Small intestine (tissue), 7 donors: ENCODE measurements at regions not wholly inside any gene's neighbourhood (a gene's known extent, or its start where the extent isn't known, plus 50 kb on each side); places are given as distances from the start of the nearest gene placed in this dataset.
"Not testable (repeated sequence)": the region's sequence is repeated elsewhere in the genome, so short reads cannot be mapped to it uniquely, and the experiment has no call there.

Experiments
- DNase-seq, 2 donors: peaks; one replicate each; pipeline versions ENCODE4 v3.0.0 to v3.0.0-alpha.2; 2013
- FAIRE-seq: peaks from 2 replicates; lab custom pipeline; 2012; peaks lifted over from hg19 to GRCh38; lab: Jason Lieb, UNC
- H3K27ac ChIP-seq, 3 donors: one replicate each; pipeline ENCODE4 v1.5.1; 2013; ENCODE audit warnings: low read length in 2 of 3, mild to moderate bottlenecking in 2 of 3, control low read depth in 1 of 3, inconsistent platforms in 1 of 3, low read depth in 1 of 3, moderate library complexity in 1 of 3
- H3K27me3 ChIP-seq, 3 donors: one replicate each; pipeline ENCODE4 v1.6.1; 2013; ENCODE audit warnings: low read length in 3 of 3, inconsistent platforms in 1 of 3; ENCODE audit not compliant: control insufficient read depth in 3 of 3, insufficient read depth in 3 of 3
- H3K36me3 ChIP-seq, 3 donors: one replicate each; pipeline ENCODE4 v1.6.1; 2013; ENCODE audit warnings: low read length in 3 of 3, inconsistent platforms in 1 of 3, low read depth in 1 of 3, mild to moderate bottlenecking in 1 of 3, moderate library complexity in 1 of 3; ENCODE audit not compliant: control insufficient read depth in 3 of 3, insufficient read depth in 2 of 3
- H3K4me1 ChIP-seq, 3 donors: one replicate each; pipeline ENCODE4 v1.6.1; 2013; ENCODE audit warnings: low read length in 2 of 3, inconsistent platforms in 1 of 3, low read depth in 1 of 3, mild to moderate bottlenecking in 1 of 3, moderate library complexity in 1 of 3; ENCODE audit not compliant: control insufficient read depth in 3 of 3, insufficient read depth in 2 of 3
- H3K4me3 ChIP-seq, 3 donors: one replicate each; pipeline ENCODE4 v1.5.1; 2013; ENCODE audit warnings: low read length in 3 of 3, control low read depth in 1 of 3, inconsistent platforms in 1 of 3, low read depth in 1 of 3, mild to moderate bottlenecking in 1 of 3, moderate library complexity in 1 of 3
- H3K9me3 ChIP-seq, 2 donors: one replicate each; pipeline ENCODE4 v1.6.1; 2013; ENCODE audit warnings: low read depth in 1 of 2, low read length in 1 of 2; ENCODE audit not compliant: control insufficient read depth in 2 of 2, insufficient read depth in 1 of 2
- WGBS, 3 donors: extraction: QIAGEN DNeasy Blood & Tissue Kit; methylation state at CpG; one replicate each; pipeline ENCODE4 v1.1.7; 2013; 5-methylcytosine and 5-hydroxymethylcytosine counted together
- donor health status: healthy with polysubstance abuse.
- donor health status: control.
- donor health status: control.
- donor health status: Bipolar disorder and iron deficiency.
- donor health status: healthy.

- Histone ChIP-seq H3K9me3 (peaks cover 3 to 41% of the 10 kb centered on the region in 2 donors), H3K27ac (no peak overlapping the region), H3K4me1 (no peaks in the 10 kb centered on the region), H3K27me3 (no peaks in the 10 kb centered on the region), H3K4me3 (no peak overlapping the region), H3K36me3 (no peaks in the 10 kb centered on the region)
- DNase-seq = no peak
- 86 to 93% (median 89%) methylated on average over 2 of the region's 2 CpGs for WGBS, 3 donors
- FAIRE-seq = no peak
Measured at GRCh38 chr19:23561341-23561740, 125.7 kb downstream of the ZNF675 start.

- 86 to 93% (median 92%) methylated on average over 2 of the region's 2 CpGs for WGBS, 3 donors
- Histone ChIP-seq H3K4me1 (no peaks in the 10 kb centered on the region), H3K27me3 (no peaks in the 10 kb centered on the region), H3K4me3 (no peak overlapping the region), H3K36me3 (no peaks in the 10 kb centered on the region), H3K9me3 (peaks cover 3 to 35% of the 10 kb centered on the region in 2 donors), H3K27ac (no peak overlapping the region)
- no peak for FAIRE-seq
- no peak for DNase-seq
Measured at GRCh38 chr19:23560051-23560450, 127.0 kb downstream of the ZNF675 start.

GRCh38 chr19:23558541-23558940 lies 128.5 kb downstream of the ZNF675 start:
- H3K36me3 ChIP-seq = no peaks in the 10 kb centered on the region
- no peaks in the 10 kb centered on the region for H3K4me1 ChIP-seq
- H3K9me3 ChIP-seq = peaks cover 3 to 24% of the 10 kb centered on the region in 2 donors
- H3K27ac ChIP-seq = no peak overlapping the region
- no peak for DNase-seq
- WGBS, 3 donors = 59 to 71% (median 70%) methylated on average over 4 of the region's 4 CpGs
- no peak for FAIRE-seq
- H3K27me3 ChIP-seq = no peaks in the 10 kb centered on the region
- no peak overlapping the region for H3K4me3 ChIP-seq

- 81 to 82% (median 81%) methylated on average over 5 of the region's 5 CpGs for WGBS, 3 donors
- Histone ChIP-seq H3K36me3 (no peaks in the 10 kb centered on the region), H3K27ac (no peak overlapping the region), H3K27me3 (no peaks in the 10 kb centered on the region), H3K4me3 (no peak overlapping the region), H3K4me1 (no peaks in the 10 kb centered on the region), H3K9me3 (peaks cover 3 to 23% of the 10 kb centered on the region in 2 donors)
- DNase-seq = no peak
- no peak for FAIRE-seq
Measured at GRCh38 chr19:23557381-23557780, 129.6 kb downstream of the ZNF675 start.

GRCh38 chr19:23554548-23554947 lies 132.5 kb downstream of the ZNF675 start:
- peaks cover 2 to 21% of the 10 kb centered on the region in 2 donors for H3K9me3 ChIP-seq
- whole genome bisulfite sequencing, 3 donors = 73 to 89% (median 84%) methylated on average over 1 of the region's 1 CpG

GRCh38 chr19:23550102-23550501 lies 136.9 kb downstream of the ZNF675 start:
- peaks cover 0 to 19% of the 10 kb centered on the region in 2 donors for H3K9me3 ChIP-seq
- FAIRE-seq, H3K4me3 ChIP-seq, DNase-seq, H3K27me3 ChIP-seq, H3K4me1 ChIP-seq, H3K27ac ChIP-seq, H3K36me3 ChIP-seq: not testable (repeated sequence)
- WGBS, 3 donors = 71 to 84% (median 79%) methylated on average over 2 of the region's 2 CpGs

More at GRCh38 chr19:23554548-23554947, 132.5 kb downstream of the ZNF675 start:
- no peaks in the 10 kb centered on the region for H3K4me1 ChIP-seq
- DNase-seq (no peak), FAIRE-seq (no peak)
- H3K27me3 ChIP-seq = no peaks in the 10 kb centered on the region
- H3K27ac ChIP-seq = no peak overlapping the region
- H3K36me3 ChIP-seq = no peaks in the 10 kb centered on the region
- H3K4me3 ChIP-seq = no peak overlapping the region

- no peak overlapping the region for H3K27ac ChIP-seq
- peaks cover 0 to 25% of the 10 kb centered on the region in 2 donors for H3K9me3 ChIP-seq
- no peaks in the 10 kb centered on the region for H3K27me3 ChIP-seq
- 79 to 85% (median 83%) methylated on average over 11 of the region's 11 CpGs for WGBS, 3 donors
- no peak overlapping the region for H3K4me3 ChIP-seq
- no peaks in the 10 kb centered on the region for H3K36me3 ChIP-seq
- H3K4me1 ChIP-seq = no peaks in the 10 kb centered on the region
- FAIRE-seq = no peak
- DNase-seq = no peak
Measured at GRCh38 chr19:23547816-23548430, 139.1 kb downstream of the ZNF675 start.

- Histone ChIP-seq H3K9me3 (peaks cover 0 to 25% of the 10 kb centered on the region in 2 donors), H3K36me3 (no peaks in the 10 kb centered on the region), H3K27ac (no peak overlapping the region), H3K4me1 (no peaks in the 10 kb centered on the region), H3K27me3 (no peaks in the 10 kb centered on the region), H3K4me3 (no peak overlapping the region)
- WGBS, 3 donors = 88 to 89% (median 88%) methylated on average over 3 of the region's 3 CpGs
- FAIRE-seq = no peak
- DNase-seq = no peak
Measured at GRCh38 chr19:23547156-23547555, 139.9 kb downstream of the ZNF675 start.

- Histone ChIP-seq H3K27ac (no peak overlapping the region), H3K4me1 (no peaks in the 10 kb centered on the region), H3K9me3 (peaks cover 0 to 18% of the 10 kb centered on the region in 2 donors), H3K27me3 (no peaks in the 10 kb centered on the region), H3K4me3 (no peak overlapping the region), H3K36me3 (no peaks in the 10 kb centered on the region)
- no peak for FAIRE-seq
- no peak for DNase-seq
- WGBS, 3 donors = 68 to 71% (median 71%) methylated on average over 2 of the region's 2 CpGs
Measured at GRCh38 chr19:23543351-23543750, 143.7 kb downstream of the ZNF675 start.
